Smooth muscle cell of the brain vasculature (primary cell): ENCODE measurements at regions not wholly inside any gene's neighbourhood (a gene's known extent, or its start where the extent isn't known, plus 50 kb on each side); places are given as distances from the start of the nearest gene placed in this dataset.
A peak's percentile ranks its signal among the peaks of the same experiment; 100 is the strongest.
"Not testable (repeated sequence)": the region's sequence is repeated elsewhere in the genome, so short reads cannot be mapped to it uniquely, and the experiment has no call there.

ENCODE experiments used
- DNase-seq: peaks from one replicate; pipeline ENCODE4 v3.0.0-alpha.2; 2012; ENCODE audit warnings: low read depth, low spot score

GRCh38 chr5:106028314-106028713 is 1642.4 kb downstream of the EFNA5 start:
- DNase-seq: no peak

GRCh38 chr5:106020894-106021293 is 1649.8 kb downstream of the EFNA5 start:
- no peak for DNase-seq

GRCh38 chr5:106019261-106019660 is 1651.5 kb downstream of the EFNA5 start:
- peak; percentile 21 for DNase-seq

GRCh38 chr5:106017243-106017857 is 1653.4 kb downstream of the EFNA5 start:
- peak; percentile 18 for DNase-seq

- no peak for DNase-seq
Measured at GRCh38 chr5:106014262-106014661, 1656.5 kb downstream of the EFNA5 start.

GRCh38 chr5:106006242-106006641 is 1664.5 kb downstream of the EFNA5 start:
- no peak for DNase-seq

- DNase-seq: not testable (repeated sequence)
Measured at GRCh38 chr5:105998991-105999390, 1671.7 kb downstream of the EFNA5 start.

- DNase-seq: no peak
Measured at GRCh38 chr5:105993027-105993426, 1677.7 kb downstream of the EFNA5 start.

- no peak for DNase-seq
Measured at GRCh38 chr5:105982526-105982925, 1688.2 kb downstream of the EFNA5 start.

- DNase-seq: no peak
Measured at GRCh38 chr5:105978011-105978410, 1692.7 kb downstream of the EFNA5 start.

GRCh38 chr5:105977163-105977562 is 1693.6 kb downstream of the EFNA5 start:
- DNase-seq: no peak

- DNase-seq: no peak
Measured at GRCh38 chr5:105970919-105971318, 1699.8 kb downstream of the EFNA5 start.

- no peak for DNase-seq
Measured at GRCh38 chr5:105968981-105969380, 1701.8 kb downstream of the EFNA5 start.

- no peak for DNase-seq
Measured at GRCh38 chr5:105963696-105964255, 1707.0 kb downstream of the EFNA5 start.

- no peak for DNase-seq
Measured at GRCh38 chr5:105961572-105961971, 1709.2 kb downstream of the EFNA5 start.

- DNase-seq: peak; percentile 21
Measured at GRCh38 chr5:105956456-105957196, 1714.1 kb downstream of the EFNA5 start.

- DNase-seq: no peak
Measured at GRCh38 chr5:105954341-105954740, 1716.4 kb downstream of the EFNA5 start.

GRCh38 chr5:105953616-105954015 is 1717.1 kb downstream of the EFNA5 start:
- no peak for DNase-seq

GRCh38 chr5:105952875-105953274 is 1717.9 kb downstream of the EFNA5 start:
- no peak for DNase-seq

- no peak for DNase-seq
Measured at GRCh38 chr5:105947461-105947860, 1723.3 kb downstream of the EFNA5 start.

- DNase-seq: no peak
Measured at GRCh38 chr5:105945203-105945972, 1725.3 kb downstream of the EFNA5 start.

- DNase-seq: no peak
Measured at GRCh38 chr5:105940181-105940580, 1730.6 kb downstream of the EFNA5 start.
